Liver (tissue), 7 donors: ENCODE measurements at regions not wholly inside any gene's neighbourhood (a gene's known extent, or its start where the extent isn't known, plus 50 kb on each side); places are given as distances from the start of the nearest gene placed in this dataset.

Experiments used
- DNase-seq: peaks from one replicate; pipeline ENCODE4 v3.0.0-alpha.2; 2017; ENCODE audit warnings: low spot score
- H3K27ac ChIP-seq, 2 donors: one replicate each; pipeline ENCODE4 v1.7.0; 2013; ENCODE audit warnings: inconsistent platforms in 2 of 2, low read length in 2 of 2, control low read depth in 1 of 2, low read depth in 1 of 2, mild to moderate bottlenecking in 1 of 2
- H3K27me3 ChIP-seq, 4 donors: one replicate each; pipeline versions ENCODE4 v1.6.1 to v1.7.0; 2013; ENCODE audit warnings: low read length in 3 of 4, inconsistent platforms in 1 of 4, mild to moderate bottlenecking in 1 of 4, moderate library complexity in 1 of 4; ENCODE audit not compliant: control insufficient read depth in 4 of 4, insufficient read depth in 4 of 4
- H3K36me3 ChIP-seq, 4 donors: one replicate each; pipeline versions ENCODE4 v1.6.1 to v1.7.0; 2013; ENCODE audit warnings: low read length in 3 of 4, mild to moderate bottlenecking in 3 of 4, low read depth in 1 of 4, moderate library complexity in 1 of 4; ENCODE audit not compliant: control insufficient read depth in 4 of 4, insufficient read depth in 3 of 4
- H3K4me1 ChIP-seq, 4 donors: one replicate each; pipeline versions ENCODE4 v1.6.1 to v1.7.0; 2013; ENCODE audit warnings: low read length in 3 of 4, mild to moderate bottlenecking in 3 of 4, moderate library complexity in 1 of 4; ENCODE audit not compliant: control insufficient read depth in 4 of 4, insufficient read depth in 4 of 4
- H3K4me3 ChIP-seq, 3 donors: one replicate each; pipeline versions ENCODE4 v1.6.1 to v1.7.0; 2013; ENCODE audit warnings: low read length in 3 of 3, control low read depth in 1 of 3, low read depth in 1 of 3, mild to moderate bottlenecking in 1 of 3
- H3K9ac ChIP-seq, 2 donors: one replicate each; pipeline ENCODE4 v1.7.0; 2013; ENCODE audit warnings: low read length in 2 of 2, mild to moderate bottlenecking in 2 of 2, moderate library complexity in 2 of 2, control low read depth in 1 of 2, low read depth in 1 of 2
- H3K9me3 ChIP-seq, 4 donors: one replicate each; pipeline versions ENCODE4 v1.6.1 to v1.7.0; 2013; ENCODE audit warnings: low read length in 3 of 4; ENCODE audit not compliant: control insufficient read depth in 4 of 4
- ATF3 ChIP-seq: IDR thresholded peaks from 2 replicates; pipeline ENCODE4 v1.6.1; 2016; ENCODE audit warnings: antibody characterized with exemption
- EGR1 ChIP-seq, 2 donors: IDR thresholded peaks; 2 replicates each; pipeline ENCODE4 v1.6.1; 2016 to 2018; ENCODE audit warnings: antibody characterized with exemption in 2 of 2, low read depth in 2 of 2
- FOXA1 ChIP-seq: IDR thresholded peaks from 2 replicates; pipeline ENCODE4 v1.6.1; 2016; ENCODE audit warnings: antibody characterized with exemption
- FOXA2 ChIP-seq: IDR thresholded peaks from 2 replicates; pipeline ENCODE4 v1.6.1; 2016; ENCODE audit warnings: antibody characterized with exemption
- GABPA ChIP-seq, 2 donors: IDR thresholded peaks in 1 of 2; conservative IDR thresholded peaks in 1 of 2; 2 replicates each; pipeline ENCODE4 v1.6.1; 2016; ENCODE audit warnings: antibody characterized with exemption in 2 of 2, mild to moderate bottlenecking in 1 of 2, moderate library complexity in 1 of 2
- HNF4A ChIP-seq, 2 donors: conservative IDR thresholded peaks; 2 replicates each; pipeline ENCODE4 v1.6.1; 2016; ENCODE audit warnings: antibody characterized with exemption in 2 of 2, mild to moderate bottlenecking in 2 of 2
- HNF4G ChIP-seq: IDR thresholded peaks from 2 replicates; pipeline ENCODE4 v1.6.1; 2016; ENCODE audit warnings: antibody characterized with exemption
- JUND ChIP-seq, 2 donors: IDR thresholded peaks; 2 replicates each; pipeline ENCODE4 v1.6.1; 2016; ENCODE audit warnings: antibody characterized with exemption in 2 of 2
- MAX ChIP-seq: IDR thresholded peaks from 2 replicates; pipeline ENCODE4 v1.6.1; 2016; ENCODE audit warnings: antibody characterized with exemption
- NR2F2 ChIP-seq: IDR thresholded peaks from 2 replicates; pipeline ENCODE4 v1.6.1; 2016; ENCODE audit warnings: antibody characterized with exemption
- RAD21 ChIP-seq, 2 donors: IDR thresholded peaks; 2 replicates each; pipeline ENCODE4 v1.6.1; 2016; ENCODE audit warnings: antibody characterized with exemption in 2 of 2, mild to moderate bottlenecking in 2 of 2
- REST ChIP-seq: IDR thresholded peaks from 2 replicates; pipeline ENCODE4 v1.6.1; 2016; ENCODE audit warnings: antibody characterized with exemption, mild to moderate bottlenecking
- RXRA ChIP-seq, 2 donors: IDR thresholded peaks; 2 replicates each; pipeline ENCODE4 v1.6.1; 2017 to 2018; ENCODE audit warnings: antibody characterized with exemption in 2 of 2, mild to moderate bottlenecking in 1 of 2
- SP1 ChIP-seq: IDR thresholded peaks from 2 replicates; pipeline ENCODE4 v1.6.1; 2018; ENCODE audit warnings: antibody characterized with exemption, mild to moderate bottlenecking
- TAF1 ChIP-seq: conservative IDR thresholded peaks from 2 replicates; pipeline ENCODE4 v1.6.1; 2016; ENCODE audit warnings: antibody characterized with exemption, mild to moderate bottlenecking
- YY1 ChIP-seq: IDR thresholded peaks from 2 replicates; pipeline ENCODE4 v1.6.1; 2016; ENCODE audit warnings: antibody characterized with exemption, mild to moderate bottlenecking
- ZBTB33 ChIP-seq: IDR thresholded peaks from 2 replicates; pipeline ENCODE4 v1.6.1; 2016; ENCODE audit warnings: antibody characterized with exemption
- WGBS: extraction: QIAGEN DNeasy Blood & Tissue Kit; methylation state at CpG from one replicate; pipeline ENCODE4 v1.1.7; 2013; 5-methylcytosine and 5-hydroxymethylcytosine counted together
- donor health status: healthy.
- donor health status: healthy.
- donor health status: healthy.
- donor health status: healthy.

DNA sequence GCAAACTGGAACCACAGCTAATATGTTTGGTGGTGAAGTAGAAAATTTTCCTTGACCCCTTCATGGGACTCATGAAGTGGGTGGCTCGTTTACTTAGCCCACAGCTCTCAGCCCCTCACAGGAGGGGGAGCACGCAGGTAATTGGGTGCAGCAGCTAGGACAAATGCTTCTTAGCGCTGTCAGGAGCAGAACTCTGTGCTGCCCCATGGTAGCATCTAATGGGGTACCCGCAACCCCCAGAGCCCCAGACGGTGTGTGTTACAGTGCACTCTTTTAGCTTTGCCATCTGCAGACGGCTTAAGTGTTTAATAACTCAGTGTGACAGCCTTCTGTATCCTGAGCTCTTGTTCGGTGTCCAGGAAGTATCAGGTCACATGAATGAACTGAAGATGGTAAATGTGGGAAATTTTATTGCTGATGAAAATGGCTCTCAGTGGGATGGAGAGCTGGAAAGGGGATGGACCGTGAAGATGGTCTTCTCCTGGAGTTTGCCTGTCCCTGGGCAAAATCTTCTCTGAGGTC is 189.6 kb upstream of the ZRANB2 start:
- TF ChIP-seq EGR1 (IDR thresholded peaks at IDR 0.05; ENCODE audit: low read depth in 2 of 2) = no peak
- TF ChIP-seq SP1 = no peak
- no peak for TF ChIP-seq YY1
- TF ChIP-seq RXRA (IDR thresholded peaks at IDR 0.05) = no peak
- no peak for TF ChIP-seq MAX
- TF ChIP-seq RAD21 (IDR thresholded peaks at IDR 0.05) = no peak
- TF ChIP-seq HNF4G = no peak
- no peak for TF ChIP-seq ZBTB33
- TF ChIP-seq NR2F2 = no peak
- no peak for TF ChIP-seq ATF3
- TF ChIP-seq FOXA1 = no peak
- TF ChIP-seq HNF4A (conservative IDR thresholded peaks at IDR 0.05) = no peak
- TF ChIP-seq REST = no peak
- no peak for TF ChIP-seq FOXA2
- TF ChIP-seq TAF1 = no peak
- no peak for TF ChIP-seq GABPA (IDR thresholded peaks at IDR 0.05 in 1 of 2, conservative IDR thresholded peaks at IDR 0.05 in 1 of 2)
- H3K36me3 ChIP-seq = no peaks in the 10 kb centered on the region
- WGBS = 71% methylated on average over 8 of the region's 8 CpGs
- H3K4me1 ChIP-seq = no peaks in the 10 kb centered on the region
- H3K9me3 ChIP-seq = no peaks in the 10 kb centered on the region
- H3K27me3 ChIP-seq = no peaks in the 10 kb centered on the region
- no peak overlapping the region for H3K27ac ChIP-seq
- H3K9ac ChIP-seq = no peak overlapping the region
- DNase-seq = no peak
- no peak overlapping the region for H3K4me3 ChIP-seq

- no peak for DNase-seq
- no peaks in the 10 kb centered on the region for H3K27me3 ChIP-seq
- no peaks in the 10 kb centered on the region for H3K36me3 ChIP-seq
- H3K4me1 ChIP-seq = no peaks in the 10 kb centered on the region
- no peak overlapping the region for H3K27ac ChIP-seq
- H3K9ac ChIP-seq = no peak overlapping the region
- TF ChIP-seq ATF3 (no peak), NR2F2 (no peak), FOXA1 (no peak), MAX (no peak), JUND (IDR thresholded peaks at IDR 0.05) (no peak), REST (no peak), FOXA2 (no peak), RXRA (IDR thresholded peaks at IDR 0.05) (no peak), YY1 (no peak), RAD21 (IDR thresholded peaks at IDR 0.05) (no peak), ZBTB33 (no peak), EGR1 (IDR thresholded peaks at IDR 0.05; ENCODE audit: low read depth in 2 of 2) (no peak)
- H3K4me3 ChIP-seq = no peak overlapping the region
- H3K9me3 ChIP-seq = no peaks in the 10 kb centered on the region
- WGBS = 88% methylated on average over 1 of the region's 1 CpG
These were observed 189.0 kb upstream of the ZRANB2 start for GRCh38 chr1:71269818-71270217.
